GM19351 (cell line): ENCODE measurements at regions not wholly inside any gene's neighbourhood (a gene's known extent, or its start where the extent isn't known, plus 50 kb on each side); places are given as distances from the start of the nearest gene placed in this dataset.

Source experiments
- ATAC-seq: cut with Tn5 transposase; IDR thresholded peaks from one replicate; pipeline ENCODE4 v1.9.1; 2021; ENCODE audit warnings: mild to moderate bottlenecking, moderate library complexity; ENCODE audit not compliant: unreplicated experiment

GRCh38 chr13:40460116-40460515 lies 206.3 kb downstream of the FOXO1 start:
- no peak for ATAC-seq

- no peak for ATAC-seq
These were observed 202.0 kb downstream of the FOXO1 start for GRCh38 chr13:40464337-40465014.

DNA sequence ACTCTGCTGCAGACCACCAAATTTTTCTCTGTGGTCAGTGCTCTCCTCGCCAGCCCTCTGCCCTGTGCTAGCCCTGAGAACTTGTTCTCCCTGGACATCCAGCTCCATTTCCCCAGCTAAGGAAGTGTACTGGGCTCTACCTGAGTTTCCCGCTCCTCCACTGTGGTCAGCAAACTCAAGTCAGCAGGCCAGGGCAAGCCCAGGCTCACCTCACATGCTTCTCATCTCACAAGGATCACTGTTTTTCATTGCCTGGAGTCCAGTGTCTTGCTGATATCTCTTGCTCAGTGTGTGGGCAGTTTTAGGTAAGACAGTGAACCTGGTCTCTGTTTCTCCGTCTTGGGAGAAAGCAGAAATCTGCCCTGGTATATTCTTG lies 201.4 kb downstream of the FOXO1 start:
- no peak for ATAC-seq

DNA sequence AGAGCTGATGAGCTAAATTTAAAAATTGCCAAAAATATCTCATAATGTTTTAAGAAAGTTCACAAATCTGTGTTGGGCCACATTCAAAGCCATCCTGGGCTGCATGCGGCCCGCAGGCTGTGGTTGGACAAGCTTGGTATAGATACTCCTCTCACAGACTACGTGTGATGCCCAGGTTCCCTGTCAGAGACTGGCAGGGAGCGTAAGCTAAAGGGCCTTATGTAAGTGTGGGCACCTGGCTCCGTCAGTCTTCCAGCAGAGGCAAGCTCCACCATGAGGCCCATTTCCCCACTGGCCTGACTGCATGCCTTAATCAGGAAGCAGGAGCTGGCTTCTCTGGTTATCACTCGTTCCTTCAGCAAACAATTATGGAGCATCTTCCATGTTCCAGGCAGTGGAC lies 200.2 kb downstream of the FOXO1 start:
- ATAC-seq: no peak

DNA sequence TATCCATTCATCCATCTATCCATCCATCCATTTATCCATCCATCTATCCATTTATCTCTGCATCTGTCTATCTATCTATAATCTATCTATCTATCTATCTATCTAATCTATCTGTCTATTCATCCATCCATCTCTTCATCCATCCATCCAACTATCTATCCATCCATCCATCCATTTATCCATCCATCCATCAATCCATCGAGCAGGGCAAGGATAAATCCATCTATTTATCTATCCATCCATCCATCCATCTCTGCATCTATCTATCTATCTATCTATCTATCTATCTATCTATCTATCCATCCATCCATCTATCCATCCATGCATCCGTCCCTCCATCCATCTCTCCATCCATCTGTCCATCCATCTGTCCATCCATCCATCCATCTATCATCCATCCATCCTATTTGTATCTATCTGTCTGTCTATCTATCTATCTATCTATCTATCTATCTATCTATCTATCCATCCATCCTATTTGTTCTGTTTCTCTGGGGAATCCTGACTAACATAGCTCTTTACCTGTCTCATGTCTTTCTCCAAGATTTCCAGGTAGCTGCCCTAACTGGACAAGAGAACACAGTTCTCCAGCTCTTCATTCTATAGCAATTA lies 198.1 kb downstream of the FOXO1 start:
- ATAC-seq: no peak

DNA sequence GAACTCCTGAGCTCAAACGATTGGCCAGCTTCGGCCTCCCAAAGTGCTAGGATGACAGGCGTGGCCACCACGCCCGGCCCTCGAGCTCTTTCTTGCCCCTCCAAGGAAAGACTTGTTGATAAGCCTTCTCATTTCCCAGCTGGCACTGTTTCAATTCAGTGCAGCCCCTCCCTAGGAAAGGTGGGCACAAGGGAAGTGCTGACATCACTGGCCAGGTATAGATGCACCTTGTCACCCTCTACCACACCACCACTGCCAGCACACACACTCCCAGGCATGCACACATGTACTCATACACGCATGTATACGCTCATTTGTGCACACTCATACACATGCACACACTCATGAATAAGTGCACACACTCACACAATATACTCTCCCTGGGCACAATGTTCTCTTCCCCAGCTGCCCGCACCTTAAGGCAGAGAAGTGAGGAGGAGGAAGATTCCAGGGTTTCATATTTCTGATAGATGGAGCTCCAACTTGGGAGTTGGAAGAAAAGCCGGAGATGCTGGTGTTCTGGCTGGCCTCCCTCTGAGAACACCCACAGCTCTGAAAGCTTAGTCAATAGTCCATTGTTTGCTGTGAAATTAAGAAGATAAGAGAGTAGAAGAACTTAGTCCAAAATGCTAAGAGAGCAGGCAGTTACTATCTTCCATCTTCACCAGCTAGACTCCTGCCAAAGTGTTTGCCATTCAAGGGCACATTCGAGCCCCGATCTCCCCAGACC lies 196.7 kb downstream of the FOXO1 start:
- no peak for ATAC-seq

- ATAC-seq: no peak
These were observed 195.8 kb downstream of the FOXO1 start for GRCh38 chr13:40470660-40471059.

- no peak for ATAC-seq
These were observed 195.4 kb downstream of the FOXO1 start for GRCh38 chr13:40471076-40471475.

DNA sequence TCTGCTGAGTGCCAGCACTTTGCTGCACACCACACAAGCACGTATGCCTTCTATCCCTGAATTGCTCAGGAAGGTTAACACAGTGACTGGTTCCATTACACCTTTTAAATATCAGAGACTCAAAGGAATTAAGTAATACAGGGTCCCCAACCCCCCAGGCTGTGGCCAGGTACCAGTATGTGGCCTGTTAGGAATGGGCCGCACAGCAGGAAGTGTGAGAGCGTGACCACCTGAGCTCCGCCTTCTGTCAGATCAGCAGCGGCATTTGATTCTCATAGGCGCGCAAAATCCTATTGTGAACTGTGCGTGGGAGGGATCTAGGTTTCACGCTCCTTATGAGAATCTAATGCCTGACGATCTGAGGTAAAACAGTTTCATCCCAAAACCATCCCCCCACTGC lies 194.5 kb downstream of the FOXO1 start:
- no peak for ATAC-seq

DNA sequence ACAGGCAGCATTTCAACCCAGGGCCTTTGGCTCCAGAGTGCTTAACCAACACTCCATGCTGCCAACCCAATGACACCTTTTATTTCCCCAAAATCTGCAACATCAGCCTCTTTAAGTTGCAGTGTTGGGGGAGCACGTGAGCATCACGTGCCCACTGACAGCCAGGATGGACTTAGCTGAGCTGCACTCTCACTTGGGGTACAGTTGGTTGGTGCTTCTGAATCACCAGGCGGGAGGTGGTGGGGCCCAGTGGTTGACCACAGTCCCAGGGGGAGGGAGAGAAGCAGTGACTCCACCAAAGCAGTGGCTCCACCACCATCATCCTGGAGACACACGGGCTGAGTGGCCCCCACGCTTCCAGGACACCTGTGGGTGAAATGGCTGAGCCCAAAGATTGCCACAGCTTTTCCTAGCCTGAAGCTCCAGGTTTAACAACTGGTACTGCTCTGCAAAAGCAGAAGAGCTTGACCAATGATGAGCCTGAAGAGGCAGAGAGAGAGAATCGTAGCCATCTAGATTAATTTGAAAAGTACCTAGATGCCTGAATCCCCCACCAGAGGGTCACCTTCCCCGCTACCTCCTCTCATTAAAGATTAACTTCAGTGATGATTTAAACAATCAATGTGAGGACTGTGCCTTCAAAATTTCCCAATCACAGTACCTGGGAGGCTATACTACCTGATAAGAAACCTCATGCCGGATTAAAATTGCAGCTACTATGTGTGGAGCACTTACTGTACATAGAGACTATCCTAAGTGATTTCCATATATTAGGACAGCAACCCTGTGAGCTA lies 193.8 kb downstream of the FOXO1 start:
- ATAC-seq: no peak

DNA sequence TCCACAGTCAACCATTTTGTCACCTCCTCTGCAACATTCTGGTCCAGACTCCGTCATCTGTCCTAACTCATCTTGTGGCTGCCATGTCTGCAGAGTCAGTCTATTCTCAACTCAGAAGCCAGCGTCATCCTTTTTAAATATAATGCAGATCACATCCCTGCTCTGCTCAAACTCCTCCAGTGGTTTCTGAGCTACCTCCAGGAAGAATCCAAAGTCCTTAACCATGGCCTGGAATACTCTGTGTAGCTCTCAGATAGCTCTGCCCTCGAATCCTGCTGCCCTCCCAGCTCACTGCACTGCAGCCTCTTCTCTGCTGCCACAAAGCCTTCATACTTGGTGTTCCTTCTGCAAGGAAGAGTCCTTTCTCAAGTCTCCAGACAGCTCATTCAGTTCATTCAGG lies 190.8 kb downstream of the FOXO1 start:
- ATAC-seq: no peak

GRCh38 chr13:40476175-40476958 lies 190.1 kb downstream of the FOXO1 start:
- ATAC-seq: no peak

DNA sequence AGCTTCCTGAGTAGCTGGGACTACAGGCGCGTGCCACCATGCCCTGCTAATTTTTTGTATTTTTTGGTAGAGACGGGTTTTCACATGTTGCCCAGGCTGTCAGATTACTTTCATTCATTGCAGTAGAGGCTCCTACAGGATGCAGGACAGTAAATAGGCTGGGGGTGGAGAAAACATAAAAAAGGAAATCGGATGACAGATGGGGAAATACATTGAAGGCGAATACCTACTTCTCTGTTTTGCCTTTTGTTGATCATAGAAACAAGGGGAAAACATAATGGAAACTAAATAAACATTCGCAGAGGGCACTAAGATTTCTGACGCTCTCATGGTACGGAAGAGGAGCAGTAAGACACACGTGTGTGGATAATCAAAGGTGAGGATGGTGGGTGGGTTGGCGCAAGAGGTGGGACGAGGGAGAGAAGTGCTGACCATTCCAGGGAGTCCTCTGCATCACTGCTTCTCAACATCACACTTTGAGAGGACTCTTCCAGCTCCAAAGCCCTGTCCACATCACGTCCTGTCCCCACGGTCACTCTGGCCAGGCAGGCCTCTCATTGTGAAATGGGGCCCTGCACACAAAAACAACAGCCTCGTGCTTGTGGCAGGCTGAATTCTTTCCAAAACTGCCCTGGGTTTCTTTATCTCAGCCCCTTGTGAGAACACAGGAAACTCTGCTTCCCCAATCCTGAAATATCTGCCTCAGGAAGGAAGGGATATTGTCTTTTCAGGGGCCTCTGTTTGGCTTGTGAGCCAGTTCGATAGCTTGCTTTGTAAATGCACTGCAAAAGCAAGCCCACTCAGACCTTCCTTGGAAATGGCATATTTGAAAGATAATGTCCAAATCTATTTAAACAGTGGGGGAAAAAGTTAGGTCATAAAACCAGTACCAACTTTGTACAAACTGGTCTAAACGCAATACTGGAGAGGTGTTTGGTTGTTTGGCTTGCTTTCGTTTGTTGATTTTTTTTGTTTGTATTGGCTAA lies 188.5 kb downstream of the FOXO1 start:
- ATAC-seq: no peak

DNA sequence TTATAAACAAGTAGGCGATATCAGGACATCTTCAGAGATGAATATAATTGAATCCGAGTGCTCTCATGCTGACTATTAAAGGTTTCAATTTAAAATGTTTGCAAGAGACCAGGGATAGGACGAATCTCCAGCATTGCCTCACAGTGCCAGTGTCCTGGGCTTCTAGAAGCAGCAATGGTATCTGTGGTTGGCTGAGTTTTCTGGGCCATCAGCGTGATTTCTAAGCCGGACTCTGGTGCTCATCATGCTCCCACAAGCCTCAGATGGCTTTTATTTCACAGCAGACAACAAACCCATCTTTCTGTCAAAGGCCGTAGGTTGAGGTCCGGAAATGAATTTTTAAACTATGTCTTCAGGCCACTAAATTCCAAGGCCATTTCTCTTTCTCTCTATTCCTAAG lies 187.7 kb downstream of the FOXO1 start:
- ATAC-seq: no peak

- ATAC-seq: no peak
These were observed 187.1 kb downstream of the FOXO1 start for GRCh38 chr13:40479196-40479845.

DNA sequence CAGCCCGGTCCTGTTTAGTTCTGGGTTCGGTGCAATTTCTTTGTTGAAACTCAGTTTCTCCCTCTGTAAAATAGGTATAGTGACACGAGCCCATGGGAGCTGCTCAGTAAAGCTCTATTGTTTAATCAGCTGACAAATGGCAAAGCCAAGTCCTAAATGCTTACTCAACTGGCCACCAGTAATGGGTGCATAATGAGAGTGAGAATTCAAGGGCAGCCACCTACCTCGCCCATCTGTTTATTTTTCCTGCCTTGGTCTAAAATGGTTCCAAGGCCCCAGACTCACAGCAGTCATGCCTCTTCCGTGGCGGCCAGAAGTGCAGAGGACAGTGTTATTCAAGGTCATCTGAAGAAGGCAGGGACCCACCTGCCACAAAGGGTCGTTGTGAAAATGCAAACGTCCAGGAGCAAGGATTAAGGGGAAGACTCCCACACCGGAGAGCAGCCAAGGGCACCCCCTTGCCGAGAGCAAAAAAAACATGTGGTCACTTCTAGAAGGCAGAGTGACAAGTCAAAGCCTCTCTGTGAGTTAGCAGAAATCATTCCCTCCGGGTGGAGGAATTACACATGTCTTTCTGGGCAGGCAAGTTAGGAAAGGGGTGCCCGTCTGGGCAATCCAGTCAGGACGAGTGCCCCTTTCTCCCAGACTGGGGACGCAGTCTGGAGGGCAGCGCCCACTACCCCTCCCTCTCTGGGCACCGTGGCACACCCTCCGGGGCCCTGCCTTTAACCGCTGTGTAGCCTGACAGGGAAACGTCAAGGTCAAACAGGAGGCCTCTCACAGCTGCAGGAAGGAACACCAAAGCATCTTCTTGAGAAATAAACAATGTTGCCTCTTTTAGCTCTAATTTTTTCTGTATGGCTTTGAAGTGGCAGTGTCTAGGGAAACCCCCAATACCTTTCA lies 186.2 kb downstream of the FOXO1 start:
- no peak for ATAC-seq

GRCh38 chr13:40480915-40481516 lies 185.4 kb downstream of the FOXO1 start:
- no peak for ATAC-seq

GRCh38 chr13:40483601-40484000 lies 182.8 kb downstream of the FOXO1 start:
- ATAC-seq: no peak
